Neural progenitor cell (in vitro differentiated cells): ENCODE measurements at regions not wholly inside any gene's neighbourhood (a gene's known extent, or its start where the extent isn't known, plus 50 kb on each side); places are given as distances from the start of the nearest gene placed in this dataset.

Source experiments
- CTCF ChIP-seq: fragments of 200-600 bp; sonication (generic); IDR thresholded peaks from 2 replicates; pipeline ENCODE4 v1.5.1; 2017; ENCODE audit warnings: antibody characterized with exemption, mild to moderate bottlenecking
- EZH2 ChIP-seq: fragments of 200-600 bp; sonication (generic); IDR thresholded peaks from 2 replicates; pipeline ENCODE4 v1.6.1; 2017; ENCODE audit warnings: antibody characterized with exemption, mild to moderate bottlenecking, moderate library complexity
- EZH2phosphoT487 ChIP-seq: fragments of 200-600 bp; sonication (generic); IDR thresholded peaks from 2 replicates; pipeline ENCODE4 v1.6.1; 2017; ENCODE audit warnings: antibody characterized with exemption

GRCh38 chr5:103450333-103451061 is 112.1 kb downstream of the NUDT12 start:
- TF ChIP-seq CTCF = no peak
- TF ChIP-seq EZH2 = no peak
- no peak for TF ChIP-seq EZH2phosphoT487
